IMR-90 (cell line): ENCODE measurements at regions not wholly inside any gene's neighbourhood (a gene's known extent, or its start where the extent isn't known, plus 50 kb on each side); places are given as distances from the start of the nearest gene placed in this dataset.

Source experiments
- BHLHE40 ChIP-seq: fragments of 150-350 bp; IDR thresholded peaks from 2 replicates; pipeline ENCODE4 v1.6.1; 2016; ENCODE audit warnings: mild to moderate bottlenecking, low read depth, low read length
- CEBPB ChIP-seq: IDR thresholded peaks from 2 replicates; pipeline ENCODE4 v1.6.1; 2012; ENCODE audit warnings: low read depth, low read length, improper control_type of control experiment
- MAFK ChIP-seq: IDR thresholded peaks from 2 replicates; pipeline ENCODE4 v1.6.1; 2012; ENCODE audit warnings: low read depth, low read length, improper control_type of control experiment
- MXI1 ChIP-seq: IDR thresholded peaks from 2 replicates; pipeline ENCODE4 v1.6.1; 2012; ENCODE audit warnings: low read depth, mild to moderate bottlenecking, low read length, moderate library complexity, borderline replicate concordance
- POLR2A ChIP-seq: IDR thresholded peaks from 2 replicates; pipeline ENCODE4 v1.6.1; 2012; ENCODE audit warnings: mild to moderate bottlenecking, low read depth, low read length
- RAD21 ChIP-seq: IDR thresholded peaks from 2 replicates; pipeline ENCODE4 v1.6.1; 2012; ENCODE audit warnings: low read length, improper control_type of control experiment
- RFX5 ChIP-seq: IDR thresholded peaks from 2 replicates; pipeline ENCODE4 v1.8.0; 2012; ENCODE audit warnings: low read depth, mild to moderate bottlenecking, low read length, moderate library complexity
- SMC3 ChIP-seq: fragments of 150-350 bp; IDR thresholded peaks from 2 replicates; pipeline ENCODE4 v1.6.1; 2016; ENCODE audit warnings: low read depth, mild to moderate bottlenecking, antibody characterized with exemption, low read length, moderate library complexity
- USF2 ChIP-seq: fragments of 150-350 bp; IDR thresholded peaks from 2 replicates; pipeline ENCODE4 v1.6.1; 2017; ENCODE audit warnings: mild to moderate bottlenecking, antibody characterized with exemption, low read length, low read depth
- TF ChIP-seq, protein P1 (sequence below): conservative IDR thresholded peaks from 2 replicates; pipeline ENCODE4 v1.5.1; 2012; ENCODE audit warnings: mild to moderate bottlenecking, low read depth, low read length, improper control_type of control experiment

GRCh38 chr5:99929806-99930135 lies 605.4 kb upstream of the FAM174A start:
- TF ChIP-seq, protein P1, sequence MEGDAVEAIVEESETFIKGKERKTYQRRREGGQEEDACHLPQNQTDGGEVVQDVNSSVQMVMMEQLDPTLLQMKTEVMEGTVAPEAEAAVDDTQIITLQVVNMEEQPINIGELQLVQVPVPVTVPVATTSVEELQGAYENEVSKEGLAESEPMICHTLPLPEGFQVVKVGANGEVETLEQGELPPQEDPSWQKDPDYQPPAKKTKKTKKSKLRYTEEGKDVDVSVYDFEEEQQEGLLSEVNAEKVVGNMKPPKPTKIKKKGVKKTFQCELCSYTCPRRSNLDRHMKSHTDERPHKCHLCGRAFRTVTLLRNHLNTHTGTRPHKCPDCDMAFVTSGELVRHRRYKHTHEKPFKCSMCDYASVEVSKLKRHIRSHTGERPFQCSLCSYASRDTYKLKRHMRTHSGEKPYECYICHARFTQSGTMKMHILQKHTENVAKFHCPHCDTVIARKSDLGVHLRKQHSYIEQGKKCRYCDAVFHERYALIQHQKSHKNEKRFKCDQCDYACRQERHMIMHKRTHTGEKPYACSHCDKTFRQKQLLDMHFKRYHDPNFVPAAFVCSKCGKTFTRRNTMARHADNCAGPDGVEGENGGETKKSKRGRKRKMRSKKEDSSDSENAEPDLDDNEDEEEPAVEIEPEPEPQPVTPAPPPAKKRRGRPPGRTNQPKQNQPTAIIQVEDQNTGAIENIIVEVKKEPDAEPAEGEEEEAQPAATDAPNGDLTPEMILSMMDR = no peak
- no peak for TF ChIP-seq POLR2A
- TF ChIP-seq MAFK = no peak
- TF ChIP-seq RFX5 = no peak
- TF ChIP-seq CEBPB = no peak
- no peak for TF ChIP-seq MXI1
- TF ChIP-seq USF2 = no peak
- no peak for TF ChIP-seq BHLHE40
- TF ChIP-seq SMC3 = no peak
- no peak for TF ChIP-seq RAD21
